Panc1 (cell line): ENCODE measurements at regions not wholly inside any gene's neighbourhood (a gene's known extent, or its start where the extent isn't known, plus 50 kb on each side); places are given as distances from the start of the nearest gene placed in this dataset.

Experiments
- ATAC-seq: fragments of 200-7000 bp; cut with Tn5 transposase; 2 replicates; pipeline ENCODE4 v1.9.1; 2020; ENCODE audit warnings: mild to moderate bottlenecking, moderate library complexity
- BruUV-seq: library from RNA; stranded (reverse); fragments of 400-500 nt; replicated peaks from 2 replicates; lab custom pipeline; 2021; lab: Mats Ljungman, UMichigan
- CTCF ChIA-PET: fragments of 300-600 bp; sonication (Branson Sonifier 250); formaldehyde crosslinking; loops from one replicate; lab custom pipeline; 2022; ENCODE audit warnings: antibody characterized with exemption; lab: Charles Lee
- POLR2A ChIA-PET: fragments of 300-600 bp; sonication (Branson Sonifier 250); formaldehyde crosslinking; loops from one replicate; lab custom pipeline; 2022; ENCODE audit warnings: antibody characterized with exemption; lab: Charles Lee
- DNase-seq: peaks from one replicate; pipeline ENCODE4 v3.0.0-alpha.2; 2010; ENCODE audit warnings: low read depth, low spot score
- H3K27ac ChIP-seq: 2 replicates; pipeline ENCODE4 v1.5.1; 2011; ENCODE audit warnings: mild to moderate bottlenecking, low read length, inconsistent platforms
- H3K27me3 ChIP-seq: fragments of 200-500 bp; sonication (Bioruptor generic); 2 replicates; pipeline ENCODE4 v1.6.0; 2014; ENCODE audit warnings: low read length, inconsistent platforms; ENCODE audit not compliant: control insufficient read depth, insufficient read depth
- H3K36me3 ChIP-seq: fragments of 200-500 bp; sonication (Bioruptor generic); 2 replicates; pipeline ENCODE4 v1.5.1; 2014; ENCODE audit warnings: inconsistent platforms, mild to moderate bottlenecking, low read length, moderate library complexity; ENCODE audit not compliant: control insufficient read depth, insufficient read depth
- H3K4me1 ChIP-seq: 2 replicates; pipeline ENCODE4 v1.5.1; 2011; ENCODE audit warnings: inconsistent platforms, mild to moderate bottlenecking, low read length, moderate library complexity; ENCODE audit not compliant: control insufficient read depth, insufficient read depth
- H3K4me3 ChIP-seq, 2 experiments: 2 replicates each; pipeline ENCODE4 v1.5.1; 2011 to 2012; ENCODE audit warnings: low read depth in 2 of 2, low read length in 2 of 2, mild to moderate bottlenecking in 2 of 2, inconsistent platforms in 1 of 2, moderate library complexity in 1 of 2
- H3K9me3 ChIP-seq: fragments of 200-500 bp; sonication (Bioruptor generic); 2 replicates; pipeline ENCODE4 v1.5.1; 2014; ENCODE audit warnings: low read depth, mild to moderate bottlenecking, inconsistent platforms, low read length, moderate library complexity; ENCODE audit not compliant: control insufficient read depth, insufficient read depth
- CTCF ChIP-seq: fragments of 450-650 bp; IDR thresholded peaks from 2 replicates; pipeline ENCODE4 v1.5.1; 2017; ENCODE audit warnings: mild to moderate bottlenecking
- POLR2AphosphoS5 ChIP-seq: IDR thresholded peaks from 2 replicates; pipeline ENCODE4 v1.6.1; 2012; ENCODE audit warnings: mild to moderate bottlenecking, low read depth, low read length, moderate library complexity
- REST ChIP-seq, 2 experiments: IDR thresholded peaks; 2 replicates each; pipeline ENCODE4 v1.6.1; 2011 to 2012; ENCODE audit warnings: low read depth in 2 of 2, control low read depth in 1 of 2, low read length in 1 of 2, mild to moderate bottlenecking in 1 of 2, moderate library complexity in 1 of 2; ENCODE audit not compliant: insufficient read depth in 1 of 2
- SIN3A ChIP-seq: IDR thresholded peaks from 2 replicates; pipeline ENCODE4 v1.6.1; 2012; ENCODE audit warnings: low read depth, mild to moderate bottlenecking, low read length, moderate library complexity, borderline replicate concordance; ENCODE audit not compliant: insufficient read depth
- TCF7L2 ChIP-seq: IDR thresholded peaks from 2 replicates; pipeline ENCODE4 v1.6.1; 2011; ENCODE audit warnings: mild to moderate bottlenecking, low read depth, low read length, inconsistent platforms
- in situ Hi-C: cut with HindIII; loops from 2 replicates; pipeline ENCODE4 v1.10.0; 2016; ENCODE audit warnings: low sequenced_read_pairs, low pct_unique_long_range_greater_than_20kb
- intact Hi-C: fragments of 100-400 bp; cut with micrococcal nuclease; formaldehyde crosslinking; loops from one replicate; pipeline ENCODE4 v1.10.0; 2022; ENCODE audit not compliant: unreplicated experiment

DNA sequence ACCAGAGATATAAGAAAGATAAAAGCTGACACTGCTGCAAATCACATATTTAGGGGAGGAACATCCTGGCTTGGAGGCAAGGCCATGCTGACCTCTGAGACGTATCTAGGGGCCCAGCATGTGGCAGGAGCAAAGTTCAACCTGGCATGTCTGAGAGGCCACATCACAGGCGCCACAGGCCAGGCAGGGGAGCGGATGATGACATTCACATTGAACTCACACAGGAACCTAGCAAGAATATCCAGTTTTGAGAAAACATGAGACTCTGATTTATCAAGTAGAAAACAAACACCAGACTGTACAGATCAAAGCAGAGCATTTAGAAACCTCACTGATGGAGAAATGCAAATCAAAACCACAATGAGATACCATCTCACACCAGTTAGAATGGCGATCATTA lies 64.2 kb upstream of the STK32A start:
- no TSS peak for BruUV-seq
- H3K4me1 ChIP-seq: no peaks in the 10 kb centered on the region
- H3K9me3 ChIP-seq: no peaks in the 10 kb centered on the region
- H3K36me3 ChIP-seq: no peaks in the 10 kb centered on the region
- DNase-seq (no peak), ATAC-seq (no peak)
- no peaks in the 10 kb centered on the region for H3K27me3 ChIP-seq
- H3K27ac ChIP-seq: no peak overlapping the region
- in situ Hi-C loops (no loop called here), intact Hi-C loops (no loop called here)
- H3K4me3 ChIP-seq: no peak overlapping the region
- ChIA-PET POLR2A (no interaction called here), CTCF (no interaction called here)
- no peak for TF ChIP-seq SIN3A
- TF ChIP-seq TCF7L2: no peak
- no peak for TF ChIP-seq POLR2AphosphoS5
- no peak for TF ChIP-seq REST (IDR thresholded peaks at IDR 0.05; ENCODE audit: insufficient read depth in 1 of 2, low read depth in 2 of 2, low read length in 1 of 2)
- no peak for TF ChIP-seq CTCF

DNA sequence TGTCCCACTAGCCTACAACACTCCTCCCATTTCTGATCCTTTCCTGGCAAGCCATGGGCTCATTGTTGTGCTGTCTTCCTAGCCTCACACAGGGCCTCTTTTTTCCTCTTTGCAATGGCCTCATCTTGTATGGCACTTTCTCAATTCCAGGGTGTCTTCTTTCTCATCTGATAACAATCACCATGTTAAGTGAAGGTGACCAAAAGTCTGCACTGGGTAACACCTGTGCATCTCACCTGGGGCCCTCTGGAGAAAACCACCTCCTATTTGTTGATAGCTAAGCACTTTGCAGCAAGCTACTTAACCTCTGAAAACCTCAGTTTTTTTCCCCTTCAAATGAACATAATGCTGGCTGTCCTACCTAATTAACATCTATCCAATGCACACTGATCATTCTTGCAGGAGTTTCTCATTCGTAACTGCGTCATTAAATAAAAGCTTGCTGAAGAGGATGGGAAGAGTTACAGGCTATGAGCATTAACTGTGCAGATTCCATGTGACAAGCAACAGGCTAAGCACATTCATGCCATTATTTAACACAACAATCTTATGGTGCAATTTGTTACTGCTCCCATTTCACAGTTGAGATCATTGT lies 60.1 kb upstream of the STK32A start:
- H3K27me3 ChIP-seq: no peaks in the 10 kb centered on the region; the same call in 1 of the 2 replicates
- CTCF ChIA-PET: no interaction called here
- TF ChIP-seq CTCF (no peak), TCF7L2 (no peak), REST (IDR thresholded peaks at IDR 0.05; ENCODE audit: insufficient read depth in 1 of 2, low read depth in 2 of 2, low read length in 1 of 2) (no peak), POLR2AphosphoS5 (no peak), SIN3A (no peak)
- no peak overlapping the region for H3K4me3 ChIP-seq
- POLR2A ChIA-PET: no interaction called here
- no TSS peak for BruUV-seq
- no peak for ATAC-seq
- intact Hi-C loops: no loop called here
- in situ Hi-C loops: no loop called here
- no peaks in the 10 kb centered on the region for H3K36me3 ChIP-seq
- no peak overlapping the region for H3K27ac ChIP-seq
- DNase-seq: no peak
- H3K9me3 ChIP-seq: no peaks in the 10 kb centered on the region
- no peaks in the 10 kb centered on the region for H3K4me1 ChIP-seq
